ENCODE measurements at regions not wholly inside any gene's neighbourhood (a gene's known extent, or its start where the extent isn't known, plus 50 kb on each side); places are given as distances from the start of the nearest gene placed in this dataset.
A peak's percentile ranks its signal among the peaks of the same experiment; 100 is the strongest.

- no peak for ATAC-seq
Observed at GRCh38 chr16:72262711-72263110, 90.8 kb upstream of the PMFBP1 start.

GRCh38 chr16:72261127-72261526 is 89.2 kb upstream of the PMFBP1 start:
- no peak for ATAC-seq

GRCh38 chr16:72256398-72257066 is 84.6 kb upstream of the PMFBP1 start:
- no peak for ATAC-seq

- ATAC-seq = no peak
Observed at GRCh38 chr16:72255786-72256185, 83.8 kb upstream of the PMFBP1 start.

- no peak for ATAC-seq
Observed at GRCh38 chr16:72247821-72248253, 75.9 kb upstream of the PMFBP1 start.

GRCh38 chr16:72246423-72246822 is 74.5 kb upstream of the PMFBP1 start:
- no peak for ATAC-seq

- no peak for ATAC-seq
Observed at GRCh38 chr16:72244853-72245252, 72.9 kb upstream of the PMFBP1 start.

GRCh38 chr16:72243621-72244020 is 71.7 kb upstream of the PMFBP1 start:
- no peak for ATAC-seq

GRCh38 chr16:72242757-72243156 is 70.8 kb upstream of the PMFBP1 start:
- ATAC-seq = no peak

GRCh38 chr16:72241930-72242329 is 70.0 kb upstream of the PMFBP1 start:
- ATAC-seq = peak; percentile 77

- ATAC-seq = no peak
Observed at GRCh38 chr16:72241008-72241407, 69.1 kb upstream of the PMFBP1 start.

- ATAC-seq = no peak
Observed at GRCh38 chr16:72240466-72240865, 68.5 kb upstream of the PMFBP1 start.

GRCh38 chr16:72236866-72237265 is 64.9 kb upstream of the PMFBP1 start:
- ATAC-seq = no peak

- peak; percentile 88 for ATAC-seq
Observed at GRCh38 chr16:72234387-72234786, 62.4 kb upstream of the PMFBP1 start.

GRCh38 chr16:72228014-72228413 is 56.1 kb upstream of the PMFBP1 start:
- ATAC-seq = no peak

- ATAC-seq = no peak
Observed at GRCh38 chr16:72226136-72226535, 54.2 kb upstream of the PMFBP1 start.

GRCh38 chr16:72224260-72224768 is 52.4 kb upstream of the PMFBP1 start:
- ATAC-seq = peak; percentile 84

- no peak for ATAC-seq
Observed at GRCh38 chr16:72222503-72222902, 50.5 kb upstream of the PMFBP1 start.
